ENCODE measurements at regions not wholly inside any gene's neighbourhood (a gene's known extent, or its start where the extent isn't known, plus 50 kb on each side); places are given as distances from the start of the nearest gene placed in this dataset.

DNA sequence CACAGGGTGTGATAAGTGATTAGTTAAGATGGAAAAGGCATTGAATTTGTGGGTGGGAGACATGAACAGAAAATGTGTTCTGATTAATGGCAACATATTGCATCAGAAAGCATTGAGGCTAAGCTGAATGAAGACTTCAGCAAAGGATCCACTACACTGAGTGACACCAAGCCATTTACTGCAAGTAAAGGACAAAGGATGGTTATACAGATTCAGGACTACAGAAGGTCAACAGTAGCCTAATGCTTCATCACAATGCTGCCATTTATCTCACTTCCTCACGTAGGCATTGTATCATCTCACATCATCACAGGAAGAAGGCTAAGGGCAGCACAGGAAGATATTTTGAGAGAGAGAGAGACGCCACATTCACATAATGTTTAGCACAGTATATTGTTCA lies 398.2 kb downstream of the COL12A1 start:
- TF ChIP-seq EZH2 (IDR thresholded peaks at IDR 0.05; ENCODE audit: borderline replicate concordance, low read length) (no peak), CTCF (IDR thresholded peaks at IDR 0.05; ENCODE audit: low read length) (no peak)
- Histone ChIP-seq H3K9ac (ENCODE audit: low read length) (no peak overlapping the region), H3K27me3 (ENCODE audit: insufficient read depth, low read length) (no peaks in the 10 kb centered on the region), H3F3A (ENCODE audit: insufficient read depth, low read length) (no peaks in the 10 kb centered on the region), H4K20me1 (ENCODE audit: insufficient read depth, low read length) (no peaks in the 10 kb centered on the region), H3K9me2 (ENCODE audit: low read depth, low read length) (no peaks in the 10 kb centered on the region), H2AFZ (ENCODE audit: low read length) (no peak overlapping the region), H3K4me3 (ENCODE audit: low read depth, low read length, poor library complexity, severe bottlenecking) (no peak overlapping the region), H3K4me2 (ENCODE audit: low read length) (no peak overlapping the region), H3K27ac (ENCODE audit: low read depth, low read length, poor library complexity, severe bottlenecking) (no peak overlapping the region), H3K79me2 (ENCODE audit: insufficient read depth, low read length) (no peaks in the 10 kb centered on the region), H3K4me1 (ENCODE audit: insufficient read depth, low read length, severe bottlenecking) (no peaks in the 10 kb centered on the region), H3K9me3 (ENCODE audit: low read length) (no peaks in the 10 kb centered on the region), H3K36me3 (ENCODE audit: insufficient read depth, low read length) (no peaks in the 10 kb centered on the region)

- TF ChIP-seq EZH2 (IDR thresholded peaks at IDR 0.05; ENCODE audit: borderline replicate concordance, low read length) (no peak), CTCF (IDR thresholded peaks at IDR 0.05; ENCODE audit: low read length) (no peak)
- Histone ChIP-seq H3K27me3 (ENCODE audit: insufficient read depth, low read length) (no peaks in the 10 kb centered on the region), H2AFZ (ENCODE audit: low read length) (no peak overlapping the region), H3K27ac (ENCODE audit: low read depth, low read length, poor library complexity, severe bottlenecking) (no peak overlapping the region), H4K20me1 (ENCODE audit: insufficient read depth, low read length) (no peaks in the 10 kb centered on the region), H3K4me2 (ENCODE audit: low read length) (no peak overlapping the region), H3K36me3 (ENCODE audit: insufficient read depth, low read length) (no peaks in the 10 kb centered on the region), H3K9ac (ENCODE audit: low read length) (no peak overlapping the region), H3K4me1 (ENCODE audit: insufficient read depth, low read length, severe bottlenecking) (no peaks in the 10 kb centered on the region), H3K4me3 (ENCODE audit: low read depth, low read length, poor library complexity, severe bottlenecking) (no peak overlapping the region), H3F3A (ENCODE audit: insufficient read depth, low read length) (no peaks in the 10 kb centered on the region), H3K79me2 (ENCODE audit: insufficient read depth, low read length) (no peaks in the 10 kb centered on the region), H3K9me2 (ENCODE audit: low read depth, low read length) (no peaks in the 10 kb centered on the region), H3K9me3 (ENCODE audit: low read length) (no peaks in the 10 kb centered on the region)
Measured at GRCh38 chr6:74805916-74806696, 399.7 kb downstream of the COL12A1 start.

DNA sequence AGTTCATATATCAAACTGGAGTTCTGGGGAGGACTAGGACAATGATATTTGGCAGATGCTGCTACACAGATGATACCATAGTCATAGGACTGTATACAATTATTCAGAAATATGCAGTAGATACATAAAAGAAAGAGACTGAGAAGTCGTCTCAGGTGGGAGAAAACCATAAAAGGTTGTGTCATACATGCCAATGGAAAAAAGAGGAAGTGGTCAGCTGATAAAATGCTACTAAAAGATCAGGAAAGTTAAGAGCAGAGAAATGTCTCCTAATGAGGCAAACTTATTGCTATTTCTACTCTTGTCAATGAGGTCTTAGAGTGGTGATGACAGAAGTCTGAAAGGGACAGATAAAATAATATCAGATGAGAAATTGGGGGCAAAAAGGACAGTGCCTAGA lies 407.6 kb downstream of the COL12A1 start:
- Histone ChIP-seq H3K36me3 (ENCODE audit: insufficient read depth, low read length) (no peaks in the 10 kb centered on the region), H4K20me1 (ENCODE audit: insufficient read depth, low read length) (no peaks in the 10 kb centered on the region), H3K27ac (ENCODE audit: low read depth, low read length, poor library complexity, severe bottlenecking) (no peak overlapping the region), H3K4me2 (ENCODE audit: low read length) (no peak overlapping the region), H3K4me3 (ENCODE audit: low read depth, low read length, poor library complexity, severe bottlenecking) (no peak overlapping the region), H3K9me2 (ENCODE audit: low read depth, low read length) (no peaks in the 10 kb centered on the region), H3K27me3 (ENCODE audit: insufficient read depth, low read length) (no peaks in the 10 kb centered on the region), H3K9me3 (ENCODE audit: low read length) (no peaks in the 10 kb centered on the region), H3F3A (ENCODE audit: insufficient read depth, low read length) (no peaks in the 10 kb centered on the region), H2AFZ (ENCODE audit: low read length) (no peak overlapping the region), H3K9ac (ENCODE audit: low read length) (no peak overlapping the region), H3K79me2 (ENCODE audit: insufficient read depth, low read length) (no peaks in the 10 kb centered on the region), H3K4me1 (ENCODE audit: insufficient read depth, low read length, severe bottlenecking) (no peaks in the 10 kb centered on the region)
- TF ChIP-seq CTCF (IDR thresholded peaks at IDR 0.05; ENCODE audit: low read length) (no peak), EZH2 (IDR thresholded peaks at IDR 0.05; ENCODE audit: borderline replicate concordance, low read length) (no peak)
